Muscle layer of duodenum (tissue), 2 donors: ENCODE measurements at regions not wholly inside any gene's neighbourhood (a gene's known extent, or its start where the extent isn't known, plus 50 kb on each side); places are given as distances from the start of the nearest gene placed in this dataset.

Experiments used
- H3K27ac ChIP-seq: one replicate; pipeline ENCODE4 v1.7.0; 2013; ENCODE audit warnings: mild to moderate bottlenecking, low read length
- H3K27me3 ChIP-seq: one replicate; pipeline ENCODE4 v1.7.0; 2013; ENCODE audit warnings: low read depth, mild to moderate bottlenecking, control low read depth, low read length
- H3K36me3 ChIP-seq, 2 donors: one replicate each; pipeline ENCODE4 v1.7.0; 2013; ENCODE audit warnings: low read length in 2 of 2, control low read depth in 1 of 2, mild to moderate bottlenecking in 1 of 2; ENCODE audit not compliant: insufficient read depth in 2 of 2, control insufficient read depth in 1 of 2
- H3K4me1 ChIP-seq, 2 donors: one replicate each; pipeline ENCODE4 v1.7.0; 2013; ENCODE audit warnings: low read length in 2 of 2, mild to moderate bottlenecking in 2 of 2, control low read depth in 1 of 2, moderate library complexity in 1 of 2; ENCODE audit not compliant: insufficient read depth in 2 of 2, control insufficient read depth in 1 of 2
- H3K4me3 ChIP-seq, 2 donors: one replicate each; pipeline ENCODE4 v1.7.0; 2013; ENCODE audit warnings: low read length in 2 of 2, low read depth in 1 of 2, mild to moderate bottlenecking in 1 of 2
- H3K9me3 ChIP-seq, 2 donors: one replicate each; pipeline ENCODE4 v1.7.0; 2013; ENCODE audit warnings: low read length in 2 of 2, control low read depth in 1 of 2, mild to moderate bottlenecking in 1 of 2; ENCODE audit not compliant: control insufficient read depth in 1 of 2
- donor health status: healthy.

- Histone ChIP-seq H3K27me3 (no peaks in the 10 kb centered on the region), H3K36me3 (no peaks in the 10 kb centered on the region), H3K4me1 (no peaks in the 10 kb centered on the region), H3K27ac (no peak overlapping the region), H3K9me3 (no peaks in the 10 kb centered on the region), H3K4me3 (no peak overlapping the region)
Measured at GRCh38 chr15:93658026-93658816, 569.2 kb upstream of the RGMA start.

GRCh38 chr15:93656041-93656440, 567.0 kb upstream of the RGMA start:
- Histone ChIP-seq H3K4me3 (no peak overlapping the region), H3K27me3 (no peaks in the 10 kb centered on the region), H3K4me1 (no peaks in the 10 kb centered on the region), H3K27ac (no peak overlapping the region), H3K9me3 (peaks cover 0 to 2% of the 10 kb centered on the region in 2 donors), H3K36me3 (no peaks in the 10 kb centered on the region)

- Histone ChIP-seq H3K4me3 (no peak overlapping the region), H3K27me3 (no peaks in the 10 kb centered on the region), H3K27ac (no peak overlapping the region), H3K36me3 (no peaks in the 10 kb centered on the region), H3K4me1 (no peaks in the 10 kb centered on the region), H3K9me3 (peaks cover 0 to 2% of the 10 kb centered on the region in 2 donors)
Measured at GRCh38 chr15:93649691-93650235, 560.8 kb upstream of the RGMA start.

- no peaks in the 10 kb centered on the region for H3K4me1 ChIP-seq
- no peaks in the 10 kb centered on the region for H3K36me3 ChIP-seq
- H3K9me3 ChIP-seq = no peaks in the 10 kb centered on the region
- no peak overlapping the region for H3K27ac ChIP-seq
- H3K4me3 ChIP-seq = no peak overlapping the region
- H3K27me3 ChIP-seq = no peaks in the 10 kb centered on the region
Measured at GRCh38 chr15:93646193-93646592, 557.2 kb upstream of the RGMA start.

GRCh38 chr15:93645594-93645993, 556.6 kb upstream of the RGMA start:
- H3K4me1 ChIP-seq = no peaks in the 10 kb centered on the region
- H3K36me3 ChIP-seq = no peaks in the 10 kb centered on the region
- no peak overlapping the region for H3K27ac ChIP-seq
- no peaks in the 10 kb centered on the region for H3K9me3 ChIP-seq
- no peaks in the 10 kb centered on the region for H3K27me3 ChIP-seq
- H3K4me3 ChIP-seq = no peak overlapping the region

- Histone ChIP-seq H3K4me1 (no peaks in the 10 kb centered on the region), H3K27me3 (no peaks in the 10 kb centered on the region), H3K9me3 (no peaks in the 10 kb centered on the region), H3K4me3 (no peak overlapping the region), H3K36me3 (no peaks in the 10 kb centered on the region), H3K27ac (no peak overlapping the region)
Measured at GRCh38 chr15:93644595-93644994, 555.6 kb upstream of the RGMA start.

- H3K36me3 ChIP-seq = no peaks in the 10 kb centered on the region
- H3K27ac ChIP-seq = no peak overlapping the region
- H3K9me3 ChIP-seq = no peaks in the 10 kb centered on the region
- no peaks in the 10 kb centered on the region for H3K4me1 ChIP-seq
- H3K27me3 ChIP-seq = no peaks in the 10 kb centered on the region
- H3K4me3 ChIP-seq = no peak overlapping the region
Measured at GRCh38 chr15:93640411-93640962, 551.5 kb upstream of the RGMA start.

GRCh38 chr15:93631958-93632618, 543.1 kb upstream of the RGMA start:
- Histone ChIP-seq H3K27me3 (no peaks in the 10 kb centered on the region), H3K9me3 (peaks cover 0 to 5% of the 10 kb centered on the region in 2 donors)

GRCh38 chr15:93619597-93619996, 530.6 kb upstream of the RGMA start:
- Histone ChIP-seq H3K4me1 (no peaks in the 10 kb centered on the region), H3K27me3 (no peaks in the 10 kb centered on the region), H3K27ac (no peak overlapping the region), H3K4me3 (no peak overlapping the region), H3K36me3 (no peaks in the 10 kb centered on the region), H3K9me3 (no peaks in the 10 kb centered on the region)

More at GRCh38 chr15:93631958-93632618, 543.1 kb upstream of the RGMA start:
- Histone ChIP-seq H3K27ac (no peak overlapping the region), H3K36me3 (no peaks in the 10 kb centered on the region), H3K4me3 (no peak overlapping the region), H3K4me1 (no peaks in the 10 kb centered on the region)

- Histone ChIP-seq H3K27me3 (no peaks in the 10 kb centered on the region), H3K9me3 (no peaks in the 10 kb centered on the region), H3K27ac (no peak overlapping the region), H3K4me3 (no peak overlapping the region), H3K36me3 (no peaks in the 10 kb centered on the region), H3K4me1 (no peaks in the 10 kb centered on the region)
Measured at GRCh38 chr15:93617443-93617842, 528.4 kb upstream of the RGMA start.

- Histone ChIP-seq H3K9me3 (no peaks in the 10 kb centered on the region), H3K27me3 (no peaks in the 10 kb centered on the region), H3K4me3 (no peak overlapping the region), H3K4me1 (no peaks in the 10 kb centered on the region), H3K27ac (no peak overlapping the region), H3K36me3 (no peaks in the 10 kb centered on the region)
Measured at GRCh38 chr15:93614386-93615104, 525.5 kb upstream of the RGMA start.
